ENCODE measurements at regions not wholly inside any gene's neighbourhood (a gene's known extent, or its start where the extent isn't known, plus 50 kb on each side); places are given as distances from the start of the nearest gene placed in this dataset.
"Not testable (repeated sequence)": the region's sequence is repeated elsewhere in the genome, so short reads cannot be mapped to it uniquely, and the experiment has no call there.

GRCh38 chr16:24624102-24624501 is 84.7 kb downstream of the RBBP6 start:
- no peak for DNase-seq (ENCODE audit: low read depth in 2 of 2)

- no peak for DNase-seq (ENCODE audit: low read depth in 2 of 2)
Observed at GRCh38 chr16:24626256-24626655, 86.9 kb downstream of the RBBP6 start.

GRCh38 chr16:24634919-24635318 is 94.5 kb upstream of the TNRC6A start:
- no peak for DNase-seq (ENCODE audit: low read depth in 2 of 2)

GRCh38 chr16:24635900-24636610 is 93.4 kb upstream of the TNRC6A start:
- no peak for DNase-seq (ENCODE audit: low read depth in 2 of 2)

GRCh38 chr16:24639769-24640168 is 89.7 kb upstream of the TNRC6A start:
- DNase-seq (ENCODE audit: low read depth in 2 of 2), result no peak

- no peak for DNase-seq (ENCODE audit: low read depth in 2 of 2)
Observed at GRCh38 chr16:24643489-24643888, 86.0 kb upstream of the TNRC6A start.

- DNase-seq (ENCODE audit: low read depth in 2 of 2), result no peak
Observed at GRCh38 chr16:24645739-24646645, 83.5 kb upstream of the TNRC6A start.

- DNase-seq (ENCODE audit: low read depth in 2 of 2), result no peak
Observed at GRCh38 chr16:24646646-24646995, 82.8 kb upstream of the TNRC6A start.

GRCh38 chr16:24652209-24652712 is 77.2 kb upstream of the TNRC6A start:
- DNase-seq (ENCODE audit: low read depth in 2 of 2), result no peak

- no peak for DNase-seq (ENCODE audit: low read depth in 2 of 2)
Observed at GRCh38 chr16:24652803-24653202, 76.6 kb upstream of the TNRC6A start.

GRCh38 chr16:24653725-24654124 is 75.7 kb upstream of the TNRC6A start:
- no peak for DNase-seq (ENCODE audit: low read depth in 2 of 2)

- DNase-seq (ENCODE audit: low read depth in 2 of 2), result not testable (repeated sequence)
Observed at GRCh38 chr16:24665942-24666341, 63.5 kb upstream of the TNRC6A start.

GRCh38 chr16:24667244-24667764 is 62.1 kb upstream of the TNRC6A start:
- DNase-seq (ENCODE audit: low read depth in 2 of 2), result no peak

GRCh38 chr16:24668481-24669061 is 60.9 kb upstream of the TNRC6A start:
- DNase-seq (ENCODE audit: low read depth in 2 of 2), result peak; percentile 10 to 17

GRCh38 chr16:24670623-24671454 is 58.6 kb upstream of the TNRC6A start:
- no peak for DNase-seq (ENCODE audit: low read depth in 2 of 2)

GRCh38 chr16:24671455-24671954 is 57.9 kb upstream of the TNRC6A start:
- DNase-seq (ENCODE audit: low read depth in 2 of 2), result no peak

GRCh38 chr16:24673155-24673554 is 56.3 kb upstream of the TNRC6A start:
- DNase-seq (ENCODE audit: low read depth in 2 of 2), result no peak

GRCh38 chr16:24674877-24675276 is 54.6 kb upstream of the TNRC6A start:
- DNase-seq (ENCODE audit: low read depth in 2 of 2), result no peak

GRCh38 chr16:24677388-24677787 is 52.1 kb upstream of the TNRC6A start:
- DNase-seq (ENCODE audit: low read depth in 2 of 2), result no peak

Data from stimulated activated CD4-positive, alpha-beta T cell treated with anti-CD3 and anti-CD28 coated beads, Interleukin-1b, Interleukin-23, amount 100 ng/mL, for 4 hours (primary cell).